Activated CD4-positive, alpha-beta T cell treated with anti-CD3 and anti-CD28 coated beads, Interleukin-10, Interleukin-2, amounts not matched to agents 100 ng/mL and 50 ng/mL, durations not matched to agents 16 hours and 8 hours (primary cell): ENCODE measurements at regions not wholly inside any gene's neighbourhood (a gene's known extent, or its start where the extent isn't known, plus 50 kb on each side); places are given as distances from the start of the nearest gene placed in this dataset.
"Not testable (repeated sequence)": the region's sequence is repeated elsewhere in the genome, so short reads cannot be mapped to it uniquely, and the experiment has no call there.

Experiments used
- DNase-seq: peaks from one replicate; pipeline ENCODE4 v3.0.0-alpha.2; 2020

DNA sequence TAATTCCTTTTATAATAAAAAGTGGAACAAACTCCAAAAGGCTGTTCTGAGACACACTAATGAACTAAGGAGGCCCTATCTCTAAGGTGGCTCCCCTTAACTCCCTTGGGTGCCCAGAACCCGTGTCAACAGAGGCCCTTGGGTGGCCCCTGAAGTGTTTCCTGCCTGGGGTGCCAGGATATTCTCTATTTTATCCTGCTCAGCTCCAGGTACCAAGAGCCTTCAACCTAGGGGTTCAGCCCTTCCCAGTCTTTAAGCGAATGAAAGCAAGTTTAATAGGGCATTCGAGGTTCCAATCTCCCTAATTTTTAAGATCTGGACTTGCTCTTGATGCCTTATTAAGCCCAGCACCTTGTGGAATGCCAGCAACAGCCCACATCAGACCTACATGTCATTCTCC is 64.4 kb upstream of the MYO3A start:
- no peak for DNase-seq

DNA sequence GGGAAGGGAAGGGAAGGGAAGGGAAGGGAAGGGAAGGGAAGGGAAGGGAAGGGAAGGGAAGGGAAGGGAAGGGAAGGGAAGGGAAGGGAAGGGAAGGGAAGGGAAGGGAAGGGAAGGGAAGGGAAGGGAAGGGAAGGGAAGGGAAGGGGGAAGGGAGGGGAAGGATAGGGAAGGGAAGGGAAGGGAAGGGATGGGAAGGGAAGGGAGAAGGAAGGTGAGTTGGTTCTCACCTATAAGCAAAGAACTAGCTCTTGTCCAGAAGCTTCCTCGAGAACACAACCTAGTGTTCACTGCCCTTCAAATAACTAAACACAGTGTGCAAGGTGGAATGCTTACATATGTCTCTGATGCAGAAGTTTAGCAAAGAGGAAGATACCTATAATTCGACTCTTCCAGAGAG is 59.6 kb upstream of the MYO3A start:
- not testable (repeated sequence) for DNase-seq

DNA sequence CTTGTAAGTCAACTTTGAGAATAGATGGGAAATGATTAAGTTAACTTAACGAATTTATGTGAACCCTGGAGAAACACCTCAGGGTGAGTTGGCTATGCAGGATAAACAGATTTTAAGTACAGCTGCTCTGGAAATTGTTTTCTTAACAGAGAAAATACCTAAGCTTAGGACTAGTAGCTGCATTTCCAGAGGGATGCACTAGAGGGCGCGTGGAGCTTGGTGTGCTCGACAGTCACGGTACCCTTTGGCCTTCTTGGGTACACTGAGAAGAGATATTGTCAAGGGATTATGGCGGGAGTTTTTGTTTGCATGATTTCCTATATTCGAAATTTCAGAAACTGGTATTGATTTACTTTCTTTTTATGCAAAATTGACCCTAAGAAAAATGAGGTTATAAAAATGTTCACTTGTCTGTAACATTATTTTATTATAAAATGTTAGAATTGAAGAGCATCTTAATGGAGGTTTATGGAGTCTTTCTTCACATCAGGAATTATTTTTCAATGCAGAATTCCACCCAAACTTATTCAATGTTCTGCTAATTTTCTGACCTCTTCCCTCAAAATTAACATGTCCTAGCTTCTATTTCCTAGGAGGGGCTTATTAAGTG is 58.4 kb upstream of the MYO3A start:
- DNase-seq: peak; percentile 77

DNA sequence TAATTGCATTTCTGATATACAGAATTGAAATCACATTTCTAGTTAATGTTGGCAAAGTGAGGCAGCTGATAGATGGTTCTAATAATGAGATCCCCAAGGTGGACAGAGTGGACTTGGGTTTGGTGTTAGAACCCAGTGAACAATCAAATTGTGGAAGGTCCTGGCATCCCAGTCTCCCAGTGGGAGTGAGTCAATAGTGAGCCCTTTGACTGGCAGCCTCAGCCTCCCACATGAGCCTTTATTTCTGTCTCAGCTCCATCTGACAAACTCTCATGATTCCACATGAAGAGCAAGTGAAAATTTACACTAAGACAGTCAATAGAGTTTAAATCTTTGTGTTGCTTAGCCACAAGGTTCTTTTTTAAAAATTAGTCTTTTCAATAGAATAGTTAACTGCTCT is 56.7 kb upstream of the MYO3A start:
- no peak for DNase-seq
